Natural killer cell (primary cell): ENCODE measurements at regions not wholly inside any gene's neighbourhood (a gene's known extent, or its start where the extent isn't known, plus 50 kb on each side); places are given as distances from the start of the nearest gene placed in this dataset.

Source experiments
- ATAC-seq, 3 donors: fragments of 150-1000 bp in 2 of 3; fragments of 200-7000 bp in 1 of 3; cut with Tn5 transposase; 1 replicate in 1 of 3; 2 replicates in 2 of 3; pipeline ENCODE4 v1.10.0; 2021; ENCODE audit warnings: mild to moderate bottlenecking in 2 of 3, moderate library complexity in 2 of 3
- DNase-seq, 2 donors: peaks; one replicate each; pipeline versions ENCODE4 v3.0.0 to v3.0.0-alpha.2; 2013 to 2021; ENCODE audit warnings: mixed read lengths in 1 of 2
- H3K27ac ChIP-seq: one replicate; pipeline ENCODE4 v1.5.1; 2013; ENCODE audit warnings: mild to moderate bottlenecking, low read length
- H3K27me3 ChIP-seq: one replicate; pipeline ENCODE4 v1.6.1; 2013; ENCODE audit warnings: low read length; ENCODE audit not compliant: control insufficient read depth, insufficient read depth
- H3K36me3 ChIP-seq: one replicate; pipeline ENCODE4 v1.6.1; 2013; ENCODE audit warnings: low read length; ENCODE audit not compliant: control insufficient read depth, insufficient read depth
- H3K4me1 ChIP-seq: one replicate; pipeline ENCODE4 v1.6.1; 2013; ENCODE audit warnings: low read length; ENCODE audit not compliant: control insufficient read depth, insufficient read depth
- H3K4me3 ChIP-seq: one replicate; pipeline ENCODE4 v1.5.1; 2013; ENCODE audit warnings: low read length
- H3K9me3 ChIP-seq: one replicate; pipeline ENCODE4 v1.6.1; 2013; ENCODE audit warnings: low read length; ENCODE audit not compliant: control insufficient read depth, insufficient read depth
- H3K27ac Mint-ChIP-seq, 2 donors: one replicate each; pipeline ENCODE4 v1.8.0; 2022; ENCODE audit warnings: mild to moderate bottlenecking in 2 of 2, mixed read lengths in 2 of 2, moderate library complexity in 1 of 2
- H3K27me3 Mint-ChIP-seq, 2 donors: one replicate each; pipeline ENCODE4 v1.8.0; 2022; ENCODE audit warnings: low read depth in 2 of 2, mixed read lengths in 2 of 2
- H3K36me3 Mint-ChIP-seq: one replicate; pipeline ENCODE4 v1.8.0; 2022; ENCODE audit warnings: mixed read lengths
- H3K4me1 Mint-ChIP-seq, 2 donors: one replicate each; pipeline ENCODE4 v1.8.0; 2022; ENCODE audit warnings: mixed read lengths in 2 of 2
- H3K4me3 Mint-ChIP-seq: one replicate; pipeline ENCODE4 v1.8.0; 2022; ENCODE audit warnings: mild to moderate bottlenecking, moderate library complexity, mixed read lengths
- H3K9me3 Mint-ChIP-seq, 2 donors: one replicate each; pipeline ENCODE4 v1.8.0; 2022; ENCODE audit warnings: mixed read lengths in 2 of 2
- WGBS: methylation state at CpG from one replicate; pipeline ENCODE4 v1.1.7; 2013; ENCODE audit warnings: missing lambda C conversion rate; ENCODE audit not compliant: insufficient coverage; 5-methylcytosine and 5-hydroxymethylcytosine counted together
- intact Hi-C: fragments of 100-400 bp; cut with micrococcal nuclease; formaldehyde crosslinking; loops from one replicate; pipeline ENCODE4 v1.14.2; 2022
- TF ChIP-seq, protein P1 (sequence below): fragments of 200-600 bp; IDR thresholded peaks from one replicate; pipeline ENCODE4 v1.8.0; 2022; ENCODE audit warnings: antibody characterized with exemption

DNA sequence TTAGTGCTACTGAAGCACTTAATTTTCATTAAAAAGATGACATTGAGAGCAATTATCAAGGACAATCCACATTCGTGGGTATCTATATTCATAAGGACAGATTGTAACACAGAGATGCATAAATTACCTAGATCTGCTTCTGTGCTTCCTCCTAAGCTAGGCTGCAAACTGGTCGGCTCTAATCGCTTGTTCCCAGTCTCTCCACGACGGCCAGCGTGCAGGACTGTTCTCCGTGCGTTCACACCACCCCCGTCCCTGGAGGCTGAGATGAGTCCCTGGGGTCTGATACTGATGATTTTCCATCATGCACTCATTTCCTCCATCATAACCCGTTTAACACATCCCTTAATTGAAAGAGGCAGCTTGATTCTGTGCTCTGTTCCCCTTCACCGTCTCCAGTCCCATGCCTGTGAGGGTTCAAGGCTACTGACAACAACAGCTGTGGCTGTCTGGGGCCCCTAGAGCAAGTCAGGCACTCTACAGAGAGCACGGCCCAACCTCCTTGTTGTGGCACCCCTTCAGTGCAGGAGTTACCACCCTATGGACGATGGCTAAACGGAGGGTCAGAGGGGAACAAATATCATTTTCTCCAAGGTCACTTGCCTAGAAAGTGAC is 469.6 kb downstream of the NPHP4 start:
- peaks cover 3 to 36% of the 10 kb centered on the region in 2 donors for H3K27me3 Mint-ChIP-seq
- Histone ChIP-seq H3K4me3 (no peak overlapping the region), H3K27ac (no peak overlapping the region), H3K9me3 (no peaks in the 10 kb centered on the region), H3K27me3 (no peaks in the 10 kb centered on the region), H3K36me3 (no peaks in the 10 kb centered on the region), H3K4me1 (no peaks in the 10 kb centered on the region)
- WGBS = 46% methylated on average over 14 of the region's 14 CpGs
- ATAC-seq = no peak
- no peaks in the 10 kb centered on the region for H3K9me3 Mint-ChIP-seq
- no peaks in the 10 kb centered on the region for H3K4me1 Mint-ChIP-seq
- intact Hi-C loops = no loop called here
- TF ChIP-seq, protein P1, sequence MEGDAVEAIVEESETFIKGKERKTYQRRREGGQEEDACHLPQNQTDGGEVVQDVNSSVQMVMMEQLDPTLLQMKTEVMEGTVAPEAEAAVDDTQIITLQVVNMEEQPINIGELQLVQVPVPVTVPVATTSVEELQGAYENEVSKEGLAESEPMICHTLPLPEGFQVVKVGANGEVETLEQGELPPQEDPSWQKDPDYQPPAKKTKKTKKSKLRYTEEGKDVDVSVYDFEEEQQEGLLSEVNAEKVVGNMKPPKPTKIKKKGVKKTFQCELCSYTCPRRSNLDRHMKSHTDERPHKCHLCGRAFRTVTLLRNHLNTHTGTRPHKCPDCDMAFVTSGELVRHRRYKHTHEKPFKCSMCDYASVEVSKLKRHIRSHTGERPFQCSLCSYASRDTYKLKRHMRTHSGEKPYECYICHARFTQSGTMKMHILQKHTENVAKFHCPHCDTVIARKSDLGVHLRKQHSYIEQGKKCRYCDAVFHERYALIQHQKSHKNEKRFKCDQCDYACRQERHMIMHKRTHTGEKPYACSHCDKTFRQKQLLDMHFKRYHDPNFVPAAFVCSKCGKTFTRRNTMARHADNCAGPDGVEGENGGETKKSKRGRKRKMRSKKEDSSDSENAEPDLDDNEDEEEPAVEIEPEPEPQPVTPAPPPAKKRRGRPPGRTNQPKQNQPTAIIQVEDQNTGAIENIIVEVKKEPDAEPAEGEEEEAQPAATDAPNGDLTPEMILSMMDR = no peak
- H3K4me3 Mint-ChIP-seq = no peak overlapping the region
- no peak overlapping the region for H3K27ac Mint-ChIP-seq
- no peak for DNase-seq
- H3K36me3 Mint-ChIP-seq = no peaks in the 10 kb centered on the region

DNA sequence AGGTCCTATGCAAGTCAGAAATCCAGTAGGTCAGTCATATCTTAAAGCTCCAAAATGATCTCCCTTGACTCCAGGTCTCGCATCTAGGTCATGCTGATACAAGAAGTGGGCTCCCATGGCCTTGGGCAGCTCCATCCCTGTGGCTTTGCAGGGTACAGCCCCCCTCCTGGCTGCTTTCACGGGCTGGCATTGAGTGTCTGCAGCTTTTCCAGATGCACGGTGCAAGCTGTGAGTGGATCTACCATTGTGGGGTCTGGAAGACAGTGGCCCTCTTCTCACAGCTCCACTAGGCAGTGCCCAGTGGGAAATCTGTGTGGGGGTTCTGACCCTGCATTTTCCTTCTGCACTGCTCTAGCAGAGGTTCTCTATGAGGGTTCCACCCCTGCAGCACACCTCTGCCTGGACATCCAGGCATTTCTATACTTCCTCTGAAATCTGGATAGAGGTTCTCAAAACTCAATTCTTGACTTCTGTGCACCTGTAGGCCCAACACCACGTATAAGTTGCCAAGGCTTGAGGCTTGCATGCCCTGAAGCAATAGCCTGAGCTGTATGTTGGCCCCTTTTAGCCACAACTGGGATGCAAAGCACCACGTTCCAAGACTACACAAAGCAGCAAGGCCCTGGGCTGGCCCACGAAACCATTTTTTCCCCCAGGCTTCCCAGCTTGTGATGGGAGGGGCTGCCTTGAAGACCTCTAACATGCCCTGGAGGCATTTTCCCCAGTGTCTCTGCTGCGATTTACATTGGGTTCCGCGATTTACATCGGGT is 472.7 kb downstream of the NPHP4 start:
- Mint-ChIP-seq H3K36me3 (no peaks in the 10 kb centered on the region), H3K4me3 (no peak overlapping the region), H3K4me1 (no peaks in the 10 kb centered on the region), H3K9me3 (no peaks in the 10 kb centered on the region), H3K27me3 (peaks cover 3 to 37% of the 10 kb centered on the region in 2 donors), H3K27ac (no peak overlapping the region)
- Histone ChIP-seq H3K4me1 (no peaks in the 10 kb centered on the region), H3K4me3 (no peak overlapping the region), H3K36me3 (no peaks in the 10 kb centered on the region), H3K9me3 (no peaks in the 10 kb centered on the region), H3K27me3 (no peaks in the 10 kb centered on the region), H3K27ac (no peak overlapping the region)
- WGBS = 69% methylated on average over 10 of the region's 10 CpGs
- intact Hi-C loops = loop anchor here (10.0 kb wide), 1 partner anchor 825 kb away; no protein-coding TSS in a partner anchor
- no peak for ATAC-seq
- DNase-seq = no peak
- TF ChIP-seq, protein P1 = no peak

DNA sequence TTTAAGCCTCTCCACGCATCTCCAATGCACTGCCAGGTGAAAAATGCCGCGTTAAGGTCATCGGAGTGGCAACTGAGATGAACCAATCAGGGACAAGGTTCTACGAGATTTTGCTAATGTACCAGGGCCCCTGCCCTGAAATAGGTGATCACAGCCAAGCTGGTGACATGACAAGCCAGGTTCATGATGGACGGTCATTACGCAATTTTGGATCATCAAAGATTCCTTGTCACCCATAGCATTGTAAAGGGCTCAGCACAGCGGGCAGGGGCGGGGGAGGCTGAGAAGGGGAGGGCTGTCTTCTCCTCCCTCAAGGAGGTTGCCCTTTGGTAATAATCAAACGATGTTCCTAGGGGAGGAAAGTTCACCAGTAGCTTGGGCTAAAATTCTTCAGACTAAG is 475.5 kb downstream of the NPHP4 start:
- no peaks in the 10 kb centered on the region for H3K36me3 ChIP-seq
- DNase-seq (no peak), ATAC-seq (no peak)
- H3K9me3 ChIP-seq = no peaks in the 10 kb centered on the region
- 90% methylated on average over 10 of the region's 10 CpGs for WGBS
- Mint-ChIP-seq H3K9me3 (no peaks in the 10 kb centered on the region), H3K27ac (no peak overlapping the region), H3K36me3 (no peaks in the 10 kb centered on the region), H3K4me1 (no peaks in the 10 kb centered on the region), H3K27me3 (peaks cover 6 to 37% of the 10 kb centered on the region in 2 donors), H3K4me3 (no peak overlapping the region)
- H3K4me1 ChIP-seq = no peaks in the 10 kb centered on the region
- no peak overlapping the region for H3K27ac ChIP-seq
- H3K4me3 ChIP-seq = no peak overlapping the region
- intact Hi-C loops = loop anchor here (10.0 kb wide), 1 partner anchor 828 kb away; no protein-coding TSS in a partner anchor
- no peaks in the 10 kb centered on the region for H3K27me3 ChIP-seq
- TF ChIP-seq, protein P1 = no peak
